Mesenchymal stem cell (in vitro differentiated cells and primary cell): ENCODE measurements at regions not wholly inside any gene's neighbourhood (a gene's known extent, or its start where the extent isn't known, plus 50 kb on each side); places are given as distances from the start of the nearest gene placed in this dataset.
"Not testable (repeated sequence)": the region's sequence is repeated elsewhere in the genome, so short reads cannot be mapped to it uniquely, and the experiment has no call there.

Experiments
- DNase-seq: peaks from one replicate; pipeline ENCODE4 v3.0.0-alpha.2; 2013
- H2AFZ ChIP-seq: one replicate; pipeline ENCODE4 v1.6.1; 2013; ENCODE audit warnings: low read depth, mild to moderate bottlenecking, control low read depth, inconsistent platforms, low read length, moderate library complexity
- H2AK5ac ChIP-seq: 2 replicates; pipeline ENCODE4 v1.6.1; 2013; ENCODE audit warnings: low read length, moderate library complexity, mild to moderate bottlenecking, inconsistent platforms; ENCODE audit not compliant: severe bottlenecking
- H2BK120ac ChIP-seq: one replicate; pipeline ENCODE4 v1.6.1; 2013; ENCODE audit warnings: low read depth, mild to moderate bottlenecking, inconsistent platforms, low read length, moderate library complexity
- H2BK12ac ChIP-seq, 2 experiments: one replicate each; pipeline ENCODE4 v1.6.1; 2013; ENCODE audit warnings: inconsistent platforms in 2 of 2, low read length in 2 of 2, mild to moderate bottlenecking in 2 of 2, moderate library complexity in 2 of 2, control low read depth in 1 of 2
- H2BK15ac ChIP-seq: one replicate; pipeline ENCODE4 v1.6.1; 2013; ENCODE audit warnings: mild to moderate bottlenecking, low read depth, inconsistent platforms; ENCODE audit not compliant: poor library complexity, severe bottlenecking
- H2BK5ac ChIP-seq: 2 replicates; pipeline ENCODE4 v1.6.1; 2013; ENCODE audit warnings: low read depth, mild to moderate bottlenecking, low read length, control low read depth, inconsistent platforms; ENCODE audit not compliant: poor library complexity, severe bottlenecking
- H3K14ac ChIP-seq, 2 experiments: one replicate each; pipeline ENCODE4 v1.6.1; 2013; ENCODE audit warnings: inconsistent platforms in 2 of 2, low read length in 2 of 2, control low read depth in 1 of 2, mild to moderate bottlenecking in 1 of 2, moderate library complexity in 1 of 2
- H3K18ac ChIP-seq, 2 experiments: one replicate each; pipeline ENCODE4 v1.6.1; 2013; ENCODE audit warnings: inconsistent platforms in 2 of 2, low read length in 2 of 2, control low read depth in 1 of 2, low read depth in 1 of 2, mild to moderate bottlenecking in 1 of 2
- H3K23ac ChIP-seq, 2 experiments: one replicate each; pipeline ENCODE4 v1.6.1; 2013; ENCODE audit warnings: inconsistent platforms in 2 of 2, low read length in 2 of 2, mild to moderate bottlenecking in 2 of 2, moderate library complexity in 2 of 2, control low read depth in 1 of 2
- H3K27ac ChIP-seq: 2 replicates; pipeline ENCODE4 v1.5.1; 2013; ENCODE audit warnings: mild to moderate bottlenecking, moderate library complexity, low read length, control low read depth, inconsistent platforms; ENCODE audit not compliant: poor library complexity, severe bottlenecking
- H3K27me3 ChIP-seq, 2 experiments: 2 replicates each; pipeline versions ENCODE4 v1.6.1 to v1.7.0; 2013; ENCODE audit warnings: low read length in 2 of 2, mild to moderate bottlenecking in 2 of 2, moderate library complexity in 2 of 2, control low read depth in 1 of 2, inconsistent platforms in 1 of 2; ENCODE audit not compliant: control insufficient read depth in 1 of 2, insufficient read depth in 1 of 2
- H3K36me3 ChIP-seq, 2 experiments: 2 replicates each; pipeline versions ENCODE4 v1.6.1 to v1.7.0; 2013; ENCODE audit warnings: low read length in 2 of 2, control low read depth in 1 of 2, inconsistent platforms in 1 of 2, low read depth in 1 of 2, mild to moderate bottlenecking in 1 of 2; ENCODE audit not compliant: insufficient read depth in 2 of 2, control insufficient read depth in 1 of 2
- H3K4ac ChIP-seq, 2 experiments: one replicate each; pipeline ENCODE4 v1.6.1; 2013; ENCODE audit warnings: inconsistent platforms in 2 of 2, low read length in 2 of 2, mild to moderate bottlenecking in 2 of 2, moderate library complexity in 2 of 2, control low read depth in 1 of 2, low read depth in 1 of 2
- H3K4me1 ChIP-seq: 2 replicates; pipeline ENCODE4 v1.6.1; 2013; ENCODE audit warnings: low read depth, low read length, control low read depth; ENCODE audit not compliant: control insufficient read depth, insufficient read depth
- H3K4me2 ChIP-seq: 2 replicates; pipeline ENCODE4 v1.6.1; 2013; ENCODE audit warnings: low read length, mild to moderate bottlenecking, inconsistent platforms; ENCODE audit not compliant: poor library complexity, severe bottlenecking
- H3K4me3 ChIP-seq, 2 experiments: 2 replicates each; pipeline versions ENCODE4 v1.5.1 to v1.7.0; 2013; ENCODE audit warnings: low read length in 2 of 2, mild to moderate bottlenecking in 2 of 2, control low read depth in 1 of 2, low read depth in 1 of 2; ENCODE audit not compliant: insufficient read depth in 1 of 2
- H3K79me1 ChIP-seq: replicated peaks from 2 replicates; pipeline ENCODE4 v1.6.1; 2013; ENCODE audit warnings: mild to moderate bottlenecking, control low read depth, low read length, inconsistent platforms; ENCODE audit not compliant: poor library complexity, severe bottlenecking
- H3K9ac ChIP-seq: 2 replicates; pipeline ENCODE4 v1.7.0; 2013; ENCODE audit warnings: mild to moderate bottlenecking, low read length, moderate library complexity
- H3K9me3 ChIP-seq: 2 replicates; pipeline ENCODE4 v1.7.0; 2013; ENCODE audit warnings: mild to moderate bottlenecking, low read length; ENCODE audit not compliant: control insufficient read depth
- H4K8ac ChIP-seq: one replicate; pipeline ENCODE4 v1.6.1; 2013; ENCODE audit warnings: inconsistent platforms, mild to moderate bottlenecking, low read length, moderate library complexity
- H4K91ac ChIP-seq: one replicate; pipeline ENCODE4 v1.6.1; 2013; ENCODE audit warnings: mild to moderate bottlenecking, low read length, inconsistent platforms
- WGBS: methylation state at CpG from one replicate; pipeline ENCODE4 v1.1.7; 2013; ENCODE audit warnings: mixed read lengths; 5-methylcytosine and 5-hydroxymethylcytosine counted together

- H2AK5ac ChIP-seq, result no peak overlapping the region
- H3K18ac ChIP-seq, result no peak overlapping the region
- no peak overlapping the region for H3K14ac ChIP-seq
- no peak overlapping the region for H4K91ac ChIP-seq
- H2BK120ac ChIP-seq, result no peak overlapping the region
- no peaks in the 10 kb centered on the region for H3K4me1 ChIP-seq
- no peak overlapping the region for H3K4ac ChIP-seq
- H3K36me3 ChIP-seq, result no peaks in the 10 kb centered on the region
- no peak overlapping the region for H4K8ac ChIP-seq
- no peak for DNase-seq
- no peak overlapping the region for H2AFZ ChIP-seq
- no peak overlapping the region for H3K27ac ChIP-seq
- H2BK12ac ChIP-seq, result no peak overlapping the region
- no peaks in the 10 kb centered on the region for H3K27me3 ChIP-seq
- H3K4me2 ChIP-seq, result no peak overlapping the region
- no peak overlapping the region for H2BK15ac ChIP-seq
- H3K9ac ChIP-seq, result no peak overlapping the region
- no peaks in the 10 kb centered on the region for H3K79me1 ChIP-seq
- H2BK5ac ChIP-seq, result no peak overlapping the region
- 73% methylated on average over 2 of the region's 2 CpGs for WGBS
- peaks cover 3% of the 10 kb centered on the region for H3K9me3 ChIP-seq
- H3K23ac ChIP-seq, result no peak overlapping the region
- H3K4me3 ChIP-seq, result no peak overlapping the region
These were observed 1012.1 kb downstream of the RAB28 start for GRCh38 chr4:12472087-12472486.

DNA sequence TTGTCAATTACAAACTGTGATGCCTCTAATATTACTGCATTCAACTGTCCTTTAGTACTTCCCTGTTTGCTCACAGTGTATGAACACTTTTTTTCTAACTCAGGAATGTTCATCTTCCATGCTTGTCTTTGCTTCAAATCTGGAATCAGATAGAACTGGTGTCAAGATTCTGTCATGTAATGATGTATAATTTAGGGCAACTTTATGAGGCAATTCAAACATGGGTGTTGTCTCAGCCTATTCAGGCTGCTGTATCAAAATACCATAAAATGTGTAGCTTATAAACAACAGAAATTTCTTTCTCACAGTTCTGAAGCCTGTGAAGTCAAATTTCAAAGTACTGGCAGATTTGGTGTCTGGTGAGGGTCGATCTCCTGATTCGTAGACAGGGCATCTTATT lies 1012.9 kb downstream of the RAB28 start:
- H3K79me1 ChIP-seq, result no peaks in the 10 kb centered on the region
- H3K9me3 ChIP-seq, result peaks cover 3% of the 10 kb centered on the region
- no peak overlapping the region for H2BK15ac ChIP-seq
- H3K27ac ChIP-seq, result no peak overlapping the region
- DNase-seq, result no peak
- H3K36me3 ChIP-seq, result no peaks in the 10 kb centered on the region
- H2BK5ac ChIP-seq, result no peak overlapping the region
- no peak overlapping the region for H3K4me2 ChIP-seq
- no peak overlapping the region for H3K14ac ChIP-seq
- H4K8ac ChIP-seq, result no peak overlapping the region
- no peak overlapping the region for H3K9ac ChIP-seq
- H2AFZ ChIP-seq, result no peak overlapping the region
- no peak overlapping the region for H2BK120ac ChIP-seq
- no peak overlapping the region for H2AK5ac ChIP-seq
- no peak overlapping the region for H3K18ac ChIP-seq
- H3K23ac ChIP-seq, result no peak overlapping the region
- no peak overlapping the region for H2BK12ac ChIP-seq
- H3K4me1 ChIP-seq, result no peaks in the 10 kb centered on the region
- no peak overlapping the region for H4K91ac ChIP-seq
- no peak overlapping the region for H3K4ac ChIP-seq
- H3K27me3 ChIP-seq, result no peaks in the 10 kb centered on the region
- 71% methylated on average over 2 of the region's 2 CpGs for WGBS
- H3K4me3 ChIP-seq, result no peak overlapping the region

GRCh38 chr4:12461576-12461975 lies 1022.6 kb downstream of the RAB28 start:
- H2BK15ac ChIP-seq, H3K23ac ChIP-seq, DNase-seq, H2AFZ ChIP-seq, H3K27me3 ChIP-seq, H3K4ac ChIP-seq, H3K4me1 ChIP-seq, H2AK5ac ChIP-seq, H3K4me3 ChIP-seq, H3K9ac ChIP-seq, H4K91ac ChIP-seq, H3K36me3 ChIP-seq, H3K27ac ChIP-seq, H3K4me2 ChIP-seq, H2BK120ac ChIP-seq, H3K14ac ChIP-seq, H3K18ac ChIP-seq, H2BK5ac ChIP-seq, H2BK12ac ChIP-seq, H4K8ac ChIP-seq, H3K79me1 ChIP-seq: not testable (repeated sequence)
- peaks cover 11% of the 10 kb centered on the region for H3K9me3 ChIP-seq
- WGBS, result 83% methylated on average over 5 of the region's 5 CpGs

- H3K9me3 ChIP-seq, result peaks cover 14% of the 10 kb centered on the region
- no peak overlapping the region for H2BK120ac ChIP-seq
- no peak overlapping the region for H2BK12ac ChIP-seq
- no peaks in the 10 kb centered on the region for H3K27me3 ChIP-seq
- H3K79me1 ChIP-seq, result no peaks in the 10 kb centered on the region
- H2AK5ac ChIP-seq, result no peak overlapping the region
- DNase-seq, result no peak
- H3K4me2 ChIP-seq, result no peak overlapping the region
- H3K14ac ChIP-seq, result no peak overlapping the region
- H4K8ac ChIP-seq, result no peak overlapping the region
- H3K4me3 ChIP-seq, result no peak overlapping the region
- no peak overlapping the region for H4K91ac ChIP-seq
- H2BK5ac ChIP-seq, result no peak overlapping the region
- no peak overlapping the region for H2BK15ac ChIP-seq
- H3K18ac ChIP-seq, result no peak overlapping the region
- H3K36me3 ChIP-seq, result no peaks in the 10 kb centered on the region
- H3K4me1 ChIP-seq, result no peaks in the 10 kb centered on the region
- 96% methylated on average over 3 of the region's 3 CpGs for WGBS
- no peak overlapping the region for H3K4ac ChIP-seq
- no peak overlapping the region for H3K23ac ChIP-seq
- H3K27ac ChIP-seq, result no peak overlapping the region
- H3K9ac ChIP-seq, result no peak overlapping the region
- no peak overlapping the region for H2AFZ ChIP-seq
These were observed 1025.0 kb downstream of the RAB28 start for GRCh38 chr4:12459126-12459525.
